Right cardiac atrium (tissue), 5 donors: ENCODE measurements at regions not wholly inside any gene's neighbourhood (a gene's known extent, or its start where the extent isn't known, plus 50 kb on each side); places are given as distances from the start of the nearest gene placed in this dataset.

Experiments used
- ATAC-seq, 2 donors: fragments of 200-7000 bp; cut with Tn5 transposase; one replicate each; pipeline versions ENCODE4 v1.8.0 to v1.9.1; 2020; ENCODE audit warnings: moderate library complexity in 2 of 2, mild to moderate bottlenecking in 1 of 2
- DNase-seq, 3 donors: peaks; one replicate each; pipeline ENCODE4 v3.0.0-alpha.2; 2020
- H3K27ac ChIP-seq: one replicate; pipeline ENCODE4 v1.5.1; 2013; ENCODE audit warnings: mild to moderate bottlenecking, low read length, control low read depth, moderate library complexity
- H3K27me3 ChIP-seq: one replicate; pipeline ENCODE4 v1.6.1; 2013; ENCODE audit not compliant: control insufficient read depth, insufficient read depth
- H3K4me1 ChIP-seq: one replicate; pipeline ENCODE4 v1.6.1; 2013; ENCODE audit warnings: low read length; ENCODE audit not compliant: control insufficient read depth, insufficient read depth
- H3K4me3 ChIP-seq: one replicate; pipeline ENCODE4 v1.5.1; 2013; ENCODE audit warnings: low read length, control low read depth
- H3K9me3 ChIP-seq: one replicate; pipeline ENCODE4 v1.6.1; 2013; ENCODE audit warnings: low read length; ENCODE audit not compliant: control insufficient read depth
- WGBS: extraction: QIAGEN DNeasy Blood & Tissue Kit; methylation state at CpG from one replicate; pipeline ENCODE4 v1.1.7; 2013; 5-methylcytosine and 5-hydroxymethylcytosine counted together
- intact Hi-C, 4 donors: fragments of 100-400 bp; cut with DNase I; formaldehyde crosslinking; loops; one replicate each; pipeline versions ENCODE4 v1.11.0 to v1.14.0; 2022 to 2023
- donor health status: healthy with polysubstance abuse.
- donor health status: DM: no; HTN: yes; CAD: no.
- donor health status: DM: no; HTN: no; CAD: no.
- donor health status: DM: no; HTN: yes; CAD: no; lungs with severe emphysema.
- donor health status: DM: yes; HTN: yes; CAD: no.

DNA sequence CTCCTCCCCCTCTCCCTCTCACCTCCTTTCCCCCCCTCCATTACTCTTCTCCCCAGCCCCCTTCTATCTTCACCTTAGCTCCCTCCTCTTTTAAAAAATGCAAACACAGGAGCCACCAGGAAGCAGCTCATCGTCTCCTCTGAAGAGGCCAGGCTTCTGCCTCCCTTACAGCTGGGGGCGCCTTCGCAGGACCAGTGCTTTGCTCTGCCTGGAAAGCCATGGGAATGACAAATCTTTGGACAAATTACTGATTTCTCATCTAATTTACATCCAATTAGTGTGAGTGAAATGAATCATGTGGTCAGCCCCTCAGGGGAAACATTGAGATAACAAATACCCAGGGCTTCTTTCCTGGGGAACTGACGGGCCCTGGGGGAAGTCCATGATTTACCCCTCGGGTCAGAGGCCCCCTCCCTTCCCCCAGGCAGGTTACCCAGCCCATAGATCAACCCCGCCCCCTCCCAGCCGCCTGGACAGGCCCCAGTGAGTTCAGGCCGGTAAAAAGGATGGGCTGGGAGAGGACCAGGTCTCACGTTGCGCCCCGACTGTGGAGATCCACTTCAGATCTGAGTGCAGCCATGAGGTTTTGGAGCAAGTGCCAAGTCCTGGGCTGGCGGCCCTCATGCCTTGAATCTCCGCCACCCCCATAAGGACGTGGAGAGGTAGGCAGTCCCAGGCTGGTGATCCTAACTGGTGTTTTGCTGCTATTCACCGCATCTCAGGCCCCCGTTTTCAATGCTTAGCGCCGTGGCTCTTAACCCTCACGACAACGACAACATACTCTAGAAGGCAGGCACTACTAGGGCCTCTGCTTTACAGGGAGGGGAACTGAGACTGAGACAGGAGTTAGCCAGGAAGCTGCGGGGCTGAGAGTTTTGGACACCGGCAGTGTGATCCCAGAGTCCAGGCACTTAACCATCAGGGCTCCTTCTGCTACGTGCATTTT is 300.8 kb downstream of the RRAGC start:
- peak in 1 of 3 donors; percentile 45 for DNase-seq
- no peak overlapping the region for H3K27ac ChIP-seq
- no peaks in the 10 kb centered on the region for H3K4me1 ChIP-seq
- intact Hi-C loops = no loop called here
- H3K4me3 ChIP-seq = no peak overlapping the region
- ATAC-seq = no peak
- WGBS = 40% methylated on average over 23 of the region's 23 CpGs
- H3K27me3 ChIP-seq = peaks cover under 1% of the 10 kb centered on the region
- no peaks in the 10 kb centered on the region for H3K9me3 ChIP-seq

DNA sequence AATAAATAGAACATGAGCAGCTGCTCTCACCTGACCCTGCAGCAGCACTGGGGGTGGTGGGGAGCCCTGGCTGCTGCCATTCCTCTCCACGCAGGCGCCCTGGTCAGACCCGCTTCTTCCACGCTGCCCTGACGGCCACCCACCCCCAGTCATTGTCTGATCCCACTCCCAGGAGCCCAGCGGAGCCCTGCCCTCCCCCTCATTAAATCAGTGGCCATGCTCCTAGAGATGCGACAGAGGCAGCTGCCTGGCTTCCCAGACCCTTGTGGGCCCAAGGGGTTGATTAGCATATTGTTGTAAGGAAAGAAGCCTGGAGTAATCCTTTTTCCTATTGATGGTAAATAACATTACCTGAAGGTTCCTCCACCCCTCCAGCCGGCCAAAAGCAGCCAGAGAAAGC is 301.5 kb downstream of the RRAGC start:
- no peaks in the 10 kb centered on the region for H3K27me3 ChIP-seq
- WGBS = 80% methylated on average over 8 of the region's 8 CpGs
- no peaks in the 10 kb centered on the region for H3K9me3 ChIP-seq
- DNase-seq = no peak
- no peaks in the 10 kb centered on the region for H3K4me1 ChIP-seq
- no peak overlapping the region for H3K27ac ChIP-seq
- ATAC-seq = no peak
- intact Hi-C loops = no loop called here
- H3K4me3 ChIP-seq = no peak overlapping the region

DNA sequence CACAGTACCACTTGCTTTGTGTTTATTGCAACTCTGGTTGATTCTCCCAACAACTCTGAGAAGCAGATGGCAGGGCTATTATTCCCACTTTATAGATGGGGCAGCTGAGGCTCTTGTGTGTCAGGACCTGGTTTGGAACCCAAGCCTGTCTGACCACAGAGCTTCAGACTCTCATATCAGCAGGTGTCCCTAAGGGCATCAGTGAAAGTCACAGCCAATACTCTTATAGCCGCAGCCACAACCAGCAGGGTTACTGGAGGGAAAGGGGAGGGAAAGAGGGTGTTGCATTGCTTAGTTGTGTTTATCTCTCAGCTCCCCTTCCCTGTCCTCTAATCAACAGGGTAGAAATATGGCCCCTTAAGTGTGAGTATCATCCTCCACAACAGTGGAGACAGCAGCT is 304.0 kb downstream of the RRAGC start:
- 36% methylated on average over 1 of the region's 1 CpG for WGBS
- Histone ChIP-seq H3K27me3 (no peaks in the 10 kb centered on the region), H3K4me3 (no peak overlapping the region), H3K4me1 (no peaks in the 10 kb centered on the region), H3K9me3 (no peaks in the 10 kb centered on the region), H3K27ac (no peak overlapping the region)
- ATAC-seq (no peak), DNase-seq (no peak)
- intact Hi-C loops = no loop called here

DNA sequence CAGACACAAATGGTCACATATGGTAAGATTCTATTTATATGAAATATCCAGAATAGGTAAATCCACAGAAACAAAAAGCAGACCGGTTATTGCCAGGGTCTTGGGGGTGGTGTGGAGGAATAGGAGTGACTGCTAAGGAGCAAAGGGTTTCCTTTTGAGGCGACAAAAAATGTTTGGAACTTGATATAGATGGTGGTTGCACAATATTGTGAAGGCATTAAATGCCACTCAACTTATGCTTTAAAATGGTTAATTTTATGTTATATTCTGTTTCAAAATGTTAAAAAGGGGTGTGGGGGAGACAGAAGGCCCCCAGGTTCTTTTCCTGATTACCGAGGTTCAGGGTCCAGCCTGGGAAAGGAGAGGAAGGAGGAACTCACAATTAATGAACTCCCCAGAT is 304.4 kb downstream of the RRAGC start:
- intact Hi-C loops = no loop called here
- 84% methylated on average over 3 of the region's 3 CpGs for WGBS
- H3K27ac ChIP-seq = no peak overlapping the region
- DNase-seq (no peak), ATAC-seq (no peak)
- H3K4me3 ChIP-seq = no peak overlapping the region
- H3K9me3 ChIP-seq = no peaks in the 10 kb centered on the region
- no peaks in the 10 kb centered on the region for H3K27me3 ChIP-seq
- no peaks in the 10 kb centered on the region for H3K4me1 ChIP-seq

DNA sequence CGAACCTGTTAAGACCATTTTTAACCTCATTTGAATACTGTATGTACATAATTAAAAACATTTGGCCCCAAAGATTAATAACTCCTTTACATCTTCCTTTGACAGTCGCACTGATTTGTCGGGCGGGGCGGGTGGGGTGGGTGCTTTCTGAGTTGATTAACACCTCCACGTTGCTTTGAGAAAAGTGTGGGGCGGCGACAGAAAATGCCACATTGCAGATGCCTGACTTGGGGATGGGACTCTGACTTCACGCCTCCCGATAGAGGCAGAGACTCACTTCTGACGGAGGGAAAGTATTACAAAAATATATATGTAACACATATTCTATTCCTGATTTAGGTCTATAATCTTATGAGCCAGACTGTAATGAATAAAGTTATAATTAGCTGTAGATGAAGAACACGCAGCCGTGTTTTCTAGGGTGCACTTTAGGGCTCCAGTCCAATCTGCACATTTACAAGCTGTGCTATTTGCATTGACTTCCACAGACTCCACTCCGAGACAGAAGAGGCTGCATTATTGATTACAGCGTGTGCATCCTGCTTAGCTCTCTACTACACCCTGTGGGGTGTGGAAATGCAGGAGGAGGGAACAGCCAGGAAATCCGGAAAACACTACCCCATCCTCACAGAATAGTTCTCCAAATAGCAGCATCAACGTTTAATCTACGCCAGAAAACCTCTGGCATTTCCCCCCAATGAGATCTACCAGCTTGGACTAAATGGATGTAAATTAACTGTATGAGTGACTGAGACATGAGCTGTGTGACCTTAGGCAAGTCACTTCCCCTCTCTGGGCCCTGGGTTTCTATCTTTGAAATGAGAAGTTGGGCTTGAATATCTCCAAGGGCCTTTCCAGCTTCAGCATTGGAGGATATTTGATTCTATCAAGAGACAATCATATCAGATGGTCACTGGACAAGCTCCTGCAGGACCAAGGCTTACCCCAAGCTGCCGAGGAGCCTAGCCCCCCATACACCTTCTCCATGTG is 308.0 kb downstream of the RRAGC start:
- intact Hi-C loops = no loop called here
- no peaks in the 10 kb centered on the region for H3K27me3 ChIP-seq
- H3K4me1 ChIP-seq = no peaks in the 10 kb centered on the region
- DNase-seq (no peak), ATAC-seq (no peak)
- WGBS = 69% methylated on average over 19 of the region's 19 CpGs
- H3K27ac ChIP-seq = no peak overlapping the region
- H3K9me3 ChIP-seq = no peaks in the 10 kb centered on the region
- H3K4me3 ChIP-seq = no peak overlapping the region

DNA sequence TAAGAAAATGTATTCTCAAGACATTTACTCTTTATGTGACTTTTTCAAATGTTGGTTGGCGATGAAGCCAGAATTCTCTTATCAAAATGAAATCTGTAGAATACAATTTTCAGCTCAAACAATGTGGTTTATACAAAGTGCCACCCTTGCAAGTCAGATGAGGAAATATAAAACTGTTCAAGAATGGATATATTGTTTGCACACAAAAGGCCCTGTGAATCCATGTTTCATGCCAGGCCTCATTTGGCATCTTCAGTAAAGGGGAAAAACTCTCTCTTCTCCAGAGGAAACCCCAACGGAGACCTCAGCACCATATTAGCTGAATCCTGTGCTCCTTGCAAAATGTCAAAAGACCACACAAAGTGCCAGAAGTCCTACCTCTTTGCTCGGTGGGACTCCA is 310.4 kb downstream of the RRAGC start:
- no peaks in the 10 kb centered on the region for H3K4me1 ChIP-seq
- 74% methylated on average over 3 of the region's 3 CpGs for WGBS
- no peak for DNase-seq
- no peak overlapping the region for H3K4me3 ChIP-seq
- H3K27ac ChIP-seq = no peak overlapping the region
- no peak for ATAC-seq
- H3K9me3 ChIP-seq = no peaks in the 10 kb centered on the region
- no peaks in the 10 kb centered on the region for H3K27me3 ChIP-seq
- intact Hi-C loops = no loop called here

DNA sequence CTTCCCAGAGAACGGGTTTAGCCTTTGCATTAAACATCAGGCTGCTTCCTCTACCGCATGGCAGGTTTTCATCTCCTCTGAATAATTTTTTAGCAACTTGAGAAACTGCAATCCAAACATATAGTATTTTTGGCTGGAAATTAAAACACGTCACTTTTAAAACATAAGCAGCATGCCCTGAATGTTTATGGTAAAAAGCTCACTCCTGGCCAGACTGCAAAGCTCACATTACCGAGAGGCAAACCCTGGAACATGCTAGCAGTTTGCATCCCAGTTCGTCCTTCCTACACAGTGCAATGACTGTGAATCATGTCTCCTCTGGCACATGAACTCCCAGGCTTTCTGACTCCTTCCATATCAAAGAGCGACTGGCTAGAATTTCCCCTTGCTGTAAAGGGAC is 312.3 kb downstream of the RRAGC start:
- H3K4me1 ChIP-seq = no peaks in the 10 kb centered on the region
- H3K4me3 ChIP-seq = no peak overlapping the region
- ATAC-seq (no peak), DNase-seq (no peak)
- H3K27ac ChIP-seq = no peak overlapping the region
- 64% methylated on average over 6 of the region's 6 CpGs for WGBS
- no peaks in the 10 kb centered on the region for H3K27me3 ChIP-seq
- H3K9me3 ChIP-seq = no peaks in the 10 kb centered on the region
- intact Hi-C loops = no loop called here

DNA sequence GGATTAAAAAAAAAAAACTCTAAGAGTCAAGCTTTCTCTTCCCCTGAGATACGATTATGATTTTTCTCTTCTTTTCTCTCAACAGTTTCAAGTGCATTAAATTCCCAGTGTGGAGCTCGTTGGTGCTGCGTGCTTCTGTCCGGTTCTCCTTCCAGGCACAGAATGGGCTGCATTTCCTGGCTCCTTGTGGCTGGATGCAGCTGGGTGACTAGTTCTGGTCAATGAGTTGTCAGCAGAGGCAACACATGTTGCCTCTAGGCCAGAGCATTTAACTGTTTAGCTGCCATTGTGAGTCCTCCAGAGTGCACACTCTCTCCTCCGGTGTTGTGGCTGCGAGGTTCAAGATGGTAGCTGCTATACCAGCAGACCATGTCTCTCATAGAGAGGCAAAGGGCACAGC is 312.9 kb downstream of the RRAGC start:
- 45% methylated on average over 6 of the region's 6 CpGs for WGBS
- ATAC-seq (no peak), DNase-seq (no peak)
- no peak overlapping the region for H3K4me3 ChIP-seq
- intact Hi-C loops = no loop called here
- no peaks in the 10 kb centered on the region for H3K27me3 ChIP-seq
- H3K27ac ChIP-seq = no peak overlapping the region
- no peaks in the 10 kb centered on the region for H3K9me3 ChIP-seq
- H3K4me1 ChIP-seq = no peaks in the 10 kb centered on the region

DNA sequence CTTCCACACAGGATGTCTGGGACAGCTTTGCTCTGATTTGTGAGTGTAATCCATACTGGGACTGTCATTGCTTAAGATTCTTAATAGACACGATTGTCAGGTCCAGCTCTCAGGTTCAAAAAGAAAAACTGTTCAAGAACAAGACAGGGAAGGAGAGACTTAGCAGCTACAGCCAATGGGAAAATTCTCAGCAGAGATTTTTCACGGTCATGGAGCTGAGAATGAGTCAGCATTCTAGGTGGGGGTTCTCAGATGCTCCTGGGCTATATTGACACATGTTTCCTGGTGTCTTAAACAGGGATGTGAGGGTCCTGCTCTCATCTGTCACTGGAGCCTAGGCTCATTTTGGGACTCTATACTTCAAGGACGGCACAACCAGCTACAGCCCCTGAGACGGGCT is 318.3 kb downstream of the RRAGC start:
- no peak for ATAC-seq
- Histone ChIP-seq H3K27ac (no peak overlapping the region), H3K4me3 (no peak overlapping the region), H3K4me1 (no peaks in the 10 kb centered on the region), H3K9me3 (no peaks in the 10 kb centered on the region), H3K27me3 (peaks cover 3% of the 10 kb centered on the region)
- no peak for DNase-seq
- 64% methylated on average over 4 of the region's 4 CpGs for WGBS
- intact Hi-C loops = no loop called here

DNA sequence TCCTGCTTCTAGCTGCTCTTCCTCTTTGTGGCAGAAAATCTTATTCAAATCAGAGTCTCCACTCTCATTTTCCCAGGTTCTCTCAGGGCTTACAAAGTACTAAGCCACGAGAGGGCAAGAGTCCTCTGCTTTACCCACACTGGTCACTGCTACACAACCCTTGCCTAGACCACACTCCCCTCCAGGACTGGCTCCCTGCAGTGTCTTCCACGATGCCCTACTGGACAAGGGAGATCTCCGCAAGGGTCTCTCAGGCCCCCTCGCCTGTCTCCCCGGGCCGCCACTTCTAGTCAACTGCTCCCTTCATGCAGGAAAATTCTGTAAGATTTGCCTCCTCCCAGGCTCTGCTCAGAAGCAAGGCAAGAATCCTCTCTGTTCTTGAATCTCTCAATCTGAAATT is 319.6 kb downstream of the RRAGC start:
- peaks cover 4% of the 10 kb centered on the region for H3K27me3 ChIP-seq
- intact Hi-C loops = no loop called here
- DNase-seq (no peak), ATAC-seq (no peak)
- H3K4me3 ChIP-seq = no peak overlapping the region
- 53% methylated on average over 6 of the region's 6 CpGs for WGBS
- H3K27ac ChIP-seq = no peak overlapping the region
- H3K4me1 ChIP-seq = no peaks in the 10 kb centered on the region
- H3K9me3 ChIP-seq = no peaks in the 10 kb centered on the region

DNA sequence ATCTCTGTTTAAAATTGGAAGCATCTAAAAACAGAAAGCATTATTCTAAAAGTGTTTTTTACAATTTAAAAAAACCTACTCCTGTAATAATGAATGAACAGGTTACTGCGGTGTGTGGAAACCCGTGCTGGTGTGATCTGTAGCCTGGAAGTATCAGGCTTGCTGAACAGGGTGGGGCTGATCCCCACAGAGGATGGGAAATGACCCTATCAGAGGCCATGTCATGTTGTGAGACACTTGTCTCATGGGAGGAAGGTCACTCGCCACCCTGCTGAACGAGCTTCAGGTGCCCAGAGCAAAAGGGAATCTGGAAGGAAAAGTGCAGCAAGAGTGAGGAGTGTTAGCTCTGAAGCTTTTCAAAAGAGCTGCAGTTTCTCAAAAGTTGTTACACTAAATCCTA is 320.7 kb downstream of the RRAGC start:
- Histone ChIP-seq H3K27me3 (peaks cover 4% of the 10 kb centered on the region), H3K9me3 (no peaks in the 10 kb centered on the region), H3K4me1 (no peaks in the 10 kb centered on the region), H3K4me3 (no peak overlapping the region), H3K27ac (no peak overlapping the region)
- no peak for DNase-seq
- no peak for ATAC-seq
- intact Hi-C loops = no loop called here
- WGBS = 38% methylated on average over 4 of the region's 4 CpGs
